ENCODE measurements at regions not wholly inside any gene's neighbourhood (a gene's known extent, or its start where the extent isn't known, plus 50 kb on each side); places are given as distances from the start of the nearest gene placed in this dataset.

GRCh38 chr15:98536976-98537375, 111.4 kb upstream of the IGF1R start (continued):
- TF ChIP-seq ZNF70 (CRISPR knock-in tag; IDR thresholded peaks at IDR 0.05) (no peak), BACH2 (CRISPR knock-in tag; IDR thresholded peaks at IDR 0.05; ENCODE audit: borderline replicate concordance) (no peak), RARB (CRISPR knock-in tag; IDR thresholded peaks at IDR 0.05) (no peak), ARNTL (CRISPR knock-in tag; IDR thresholded peaks at IDR 0.05; ENCODE audit: borderline replicate concordance, low read depth) (no peak), ZNF565 (CRISPR knock-in tag; conservative IDR thresholded peaks at IDR 0.05; ENCODE audit: low read depth) (no peak), SNAI2 (CRISPR knock-in tag; IDR thresholded peaks at IDR 0.05) (no peak)

GRCh38 chr15:98537516-98538060, 110.8 kb upstream of the IGF1R start:
- ATAC-seq, result no peak
- TF ChIP-seq POU6F1 (CRISPR knock-in tag; IDR thresholded peaks at IDR 0.05; ENCODE audit: borderline replicate concordance, low read depth) (no peak), CREB5 (CRISPR knock-in tag; IDR thresholded peaks at IDR 0.05; ENCODE audit: low read depth) (no peak), ESRRG (CRISPR knock-in tag; IDR thresholded peaks at IDR 0.05) (no peak), ZFP30 (CRISPR knock-in tag; IDR thresholded peaks at IDR 0.05) (no peak), ZFP3 (CRISPR knock-in tag; IDR thresholded peaks at IDR 0.05) (no peak)

DNA sequence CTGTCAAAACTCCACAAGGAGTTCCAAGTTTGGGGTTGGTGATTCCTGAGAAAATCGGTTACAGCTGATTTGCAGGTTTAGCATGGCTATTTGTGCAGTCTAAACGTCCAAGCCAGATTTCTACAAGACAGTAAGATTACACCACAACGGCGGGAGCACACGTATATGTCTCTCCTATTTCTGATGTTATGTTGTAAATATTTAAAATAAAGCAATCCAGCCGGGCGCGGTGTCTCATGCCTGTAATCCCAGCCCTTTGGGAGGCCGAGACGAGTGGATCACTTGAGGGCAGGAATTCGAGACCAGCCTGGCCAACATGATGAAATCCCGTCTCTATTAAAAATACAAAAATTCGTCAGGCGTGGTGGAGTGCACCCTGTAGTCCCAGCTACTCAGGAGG, 106.8 kb upstream of the IGF1R start:
- TF ChIP-seq POU6F1 (CRISPR knock-in tag; IDR thresholded peaks at IDR 0.05; ENCODE audit: borderline replicate concordance, low read depth), result no peak
- TF ChIP-seq ZC3H10 (CRISPR knock-in tag; IDR thresholded peaks at IDR 0.05), result no peak
- no peak for TF ChIP-seq PPARA (CRISPR knock-in tag; IDR thresholded peaks at IDR 0.05; ENCODE audit: borderline replicate concordance)

DNA sequence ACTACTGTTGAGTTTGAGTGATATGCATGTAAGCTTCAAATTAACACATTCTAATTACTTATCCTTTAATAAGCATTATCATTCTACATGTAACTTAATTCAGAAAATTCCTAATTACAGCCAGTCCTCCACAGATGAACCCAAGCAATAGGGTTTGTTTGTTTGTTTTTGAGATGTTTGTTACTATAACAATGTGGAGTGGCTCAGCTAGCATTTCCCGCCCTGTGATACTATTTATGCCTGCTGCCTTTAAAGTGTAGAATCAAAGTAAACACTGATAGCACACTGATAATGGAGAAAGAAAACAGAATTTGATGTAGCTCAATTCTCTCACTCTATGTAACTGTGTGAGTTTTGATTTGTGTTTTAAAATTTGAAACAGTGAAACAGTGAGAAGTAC, 105.1 kb upstream of the IGF1R start:
- ATAC-seq, result no peak
- TF ChIP-seq ZNF565 (CRISPR knock-in tag; conservative IDR thresholded peaks at IDR 0.05; ENCODE audit: low read depth) (no peak), TSHZ2 (CRISPR knock-in tag; IDR thresholded peaks at IDR 0.05) (no peak), ISL1 (CRISPR knock-in tag; IDR thresholded peaks at IDR 0.05) (no peak), ZFP30 (CRISPR knock-in tag; IDR thresholded peaks at IDR 0.05) (no peak), ESRRG (CRISPR knock-in tag; IDR thresholded peaks at IDR 0.05) (no peak), CREB5 (CRISPR knock-in tag; IDR thresholded peaks at IDR 0.05; ENCODE audit: low read depth) (no peak), RARB (CRISPR knock-in tag; IDR thresholded peaks at IDR 0.05) (no peak), PPARA (CRISPR knock-in tag; IDR thresholded peaks at IDR 0.05; ENCODE audit: borderline replicate concordance) (no peak), ZNF70 (CRISPR knock-in tag; IDR thresholded peaks at IDR 0.05) (no peak), PATZ1 (CRISPR knock-in tag; IDR thresholded peaks at IDR 0.05; ENCODE audit: borderline replicate concordance) (no peak), TOX (CRISPR knock-in tag; IDR thresholded peaks at IDR 0.05; ENCODE audit: borderline replicate concordance) (no peak), POU6F1 (CRISPR knock-in tag; IDR thresholded peaks at IDR 0.05; ENCODE audit: borderline replicate concordance, low read depth) (no peak), SNAI2 (CRISPR knock-in tag; IDR thresholded peaks at IDR 0.05) (no peak), ZC3H10 (CRISPR knock-in tag; IDR thresholded peaks at IDR 0.05) (no peak), ZFP3 (CRISPR knock-in tag; IDR thresholded peaks at IDR 0.05) (no peak)

More for the DNA sequence above, 106.8 kb upstream of the IGF1R start:
- ATAC-seq, result no peak
